Peyer's patch (tissue), 4 donors: ENCODE measurements at regions not wholly inside any gene's neighbourhood (a gene's known extent, or its start where the extent isn't known, plus 50 kb on each side); places are given as distances from the start of the nearest gene placed in this dataset.

Source experiments
- CTCF ChIP-seq, 6 experiments: fragments of 450-650 bp in 4 of 6; fragments of 200-600 bp in 2 of 6; sonication (generic) in 1 of 6; IDR thresholded peaks; one replicate each; pipeline ENCODE4 v1.5.1; 2017 to 2019; ENCODE audit warnings: antibody characterized with exemption in 6 of 6, mild to moderate bottlenecking in 3 of 6, moderate library complexity in 1 of 6
- POLR2A ChIP-seq, 2 donors: fragments of 450-650 bp; IDR thresholded peaks; one replicate each; pipeline ENCODE4 v1.5.1; 2017; ENCODE audit warnings: antibody characterized with exemption in 2 of 2, mild to moderate bottlenecking in 2 of 2, moderate library complexity in 2 of 2

GRCh38 chr20:40959325-40960092, 69.1 kb upstream of the TOP1 start:
- TF ChIP-seq CTCF (IDR thresholded peaks at IDR 0.05) (no peak), POLR2A (IDR thresholded peaks at IDR 0.05) (no peak)
